ENCODE measurements at regions not wholly inside any gene's neighbourhood (a gene's known extent, or its start where the extent isn't known, plus 50 kb on each side); places are given as distances from the start of the nearest gene placed in this dataset.
"Not testable (repeated sequence)": the region's sequence is repeated elsewhere in the genome, so short reads cannot be mapped to it uniquely, and the experiment has no call there.

- Histone ChIP-seq H3F3A (ENCODE audit: low read depth) (peaks cover 6% of the 10 kb centered on the region), H3K4me3 (no peak overlapping the region), H3K4me2 (no peak overlapping the region), H3K27ac (no peak overlapping the region), H4K20me1 (ENCODE audit: low read depth) (no peaks in the 10 kb centered on the region), H3K9ac (no peak overlapping the region), H3K9me3 (ENCODE audit: low read depth) (no peaks in the 10 kb centered on the region), H3K36me3 (no peaks in the 10 kb centered on the region), H3K27me3 (no peaks in the 10 kb centered on the region), H2AFZ (replicated peaks) (no peak overlapping the region), H3K79me2 (ENCODE audit: low read depth) (no peaks in the 10 kb centered on the region), H3K4me1 (no peaks in the 10 kb centered on the region)
- no peak for DNase-seq (ENCODE audit: low spot score)
- peaks cover 4% of the 10 kb centered on the region for H3K4me1 Mint-ChIP-seq
- peaks cover 2% of the 10 kb centered on the region for H3K27me3 Mint-ChIP-seq (ENCODE audit: insufficient read depth, low read depth)
- peaks cover 3% of the 10 kb centered on the region for H3K9me3 Mint-ChIP-seq
- H3K27ac Mint-ChIP-seq, result no peak overlapping the region
- H3K4me3 Mint-ChIP-seq, result no peak overlapping the region
- H3K36me3 Mint-ChIP-seq, result no peaks in the 10 kb centered on the region
- TF ChIP-seq CTCF (IDR thresholded peaks at IDR 0.05) (no peak), EZH2 (IDR thresholded peaks at IDR 0.05) (no peak), EZH2phosphoT487 (IDR thresholded peaks at IDR 0.05) (no peak)
These were observed 91.5 kb upstream of the CUX1 start for GRCh38 chr7:101725921-101726320.

- peaks cover 8% of the 10 kb centered on the region for H3F3A ChIP-seq (ENCODE audit: low read depth)
- peaks cover 11% of the 10 kb centered on the region for H3K27me3 Mint-ChIP-seq (ENCODE audit: insufficient read depth, low read depth)
- H3K36me3 Mint-ChIP-seq, result no peaks in the 10 kb centered on the region
These were observed 90.2 kb upstream of the CUX1 start for GRCh38 chr7:101727184-101727583.

GRCh38 chr7:101728128-101728527 is 89.3 kb upstream of the CUX1 start:
- H3K4me2 ChIP-seq, result no peak overlapping the region
- Mint-ChIP-seq H3K27me3 (ENCODE audit: insufficient read depth, low read depth) (peaks cover 13% of the 10 kb centered on the region), H3K36me3 (no peaks in the 10 kb centered on the region), H3K27ac (no peak overlapping the region), H3K4me3 (no peak overlapping the region), H3K4me1 (peaks cover 11% of the 10 kb centered on the region), H3K9me3 (peaks cover 3% of the 10 kb centered on the region)
- H3K27me3 ChIP-seq, result no peaks in the 10 kb centered on the region
- no peak overlapping the region for H3K4me3 ChIP-seq
- TF ChIP-seq EZH2 (IDR thresholded peaks at IDR 0.05) (no peak), CTCF (IDR thresholded peaks at IDR 0.05) (no peak), EZH2phosphoT487 (IDR thresholded peaks at IDR 0.05) (no peak)
- H3K9me3 ChIP-seq (ENCODE audit: low read depth), result no peaks in the 10 kb centered on the region
- H2AFZ ChIP-seq (replicated peaks), result no peak overlapping the region
- no peaks in the 10 kb centered on the region for H3K4me1 ChIP-seq
- no peak overlapping the region for H3K9ac ChIP-seq
- H3K27ac ChIP-seq, result no peak overlapping the region
- DNase-seq (ENCODE audit: low spot score), result peak; percentile 57
- no peaks in the 10 kb centered on the region for H4K20me1 ChIP-seq (ENCODE audit: low read depth)
- no peaks in the 10 kb centered on the region for H3K79me2 ChIP-seq (ENCODE audit: low read depth)
- H3F3A ChIP-seq (ENCODE audit: low read depth), result peaks cover 8% of the 10 kb centered on the region
- H3K36me3 ChIP-seq, result no peaks in the 10 kb centered on the region

More at GRCh38 chr7:101727184-101727583, 90.2 kb upstream of the CUX1 start:
- Mint-ChIP-seq H3K9me3 (peaks cover 3% of the 10 kb centered on the region), H3K4me1 (peaks cover 11% of the 10 kb centered on the region), H3K27ac (no peak overlapping the region), H3K4me3 (no peak overlapping the region)
- Histone ChIP-seq H3K9ac (no peak overlapping the region), H3K27ac (no peak overlapping the region), H3K4me1 (no peaks in the 10 kb centered on the region), H4K20me1 (ENCODE audit: low read depth) (no peaks in the 10 kb centered on the region), H3K27me3 (no peaks in the 10 kb centered on the region), H3K79me2 (ENCODE audit: low read depth) (no peaks in the 10 kb centered on the region), H2AFZ (replicated peaks) (no peak overlapping the region), H3K9me3 (ENCODE audit: low read depth) (no peaks in the 10 kb centered on the region), H3K4me3 (no peak overlapping the region), H3K4me2 (no peak overlapping the region), H3K36me3 (no peaks in the 10 kb centered on the region)
- no peak for DNase-seq (ENCODE audit: low spot score)
- TF ChIP-seq EZH2phosphoT487 (IDR thresholded peaks at IDR 0.05), result no peak
- TF ChIP-seq EZH2 (IDR thresholded peaks at IDR 0.05), result no peak
- no peak for TF ChIP-seq CTCF (IDR thresholded peaks at IDR 0.05)

- H3K4me2 ChIP-seq; H3K79me2 ChIP-seq (ENCODE audit: low read depth); H3K9me3 Mint-ChIP-seq; H3K36me3 ChIP-seq; H3K4me3 ChIP-seq; H3K27me3 ChIP-seq; H3F3A ChIP-seq (ENCODE audit: low read depth); H3K27ac ChIP-seq; H3K9ac ChIP-seq; H3K9me3 ChIP-seq (ENCODE audit: low read depth); H3K36me3 Mint-ChIP-seq; H3K27ac Mint-ChIP-seq; H3K4me3 Mint-ChIP-seq; H3K4me1 ChIP-seq; H4K20me1 ChIP-seq (ENCODE audit: low read depth); DNase-seq (ENCODE audit: low spot score); H2AFZ ChIP-seq (replicated peaks): not testable (repeated sequence)
- peaks cover 17% of the 10 kb centered on the region for H3K4me1 Mint-ChIP-seq
- H3K27me3 Mint-ChIP-seq (ENCODE audit: insufficient read depth, low read depth), result peaks cover 13% of the 10 kb centered on the region
These were observed 88.6 kb upstream of the CUX1 start for GRCh38 chr7:101728873-101729240.
